HepG2 (cell line): ENCODE measurements at regions not wholly inside any gene's neighbourhood (a gene's known extent, or its start where the extent isn't known, plus 50 kb on each side); places are given as distances from the start of the nearest gene placed in this dataset.

Source experiments
- ATAC-seq: fragments of 200-7000 bp; cut with Tn5 transposase; 3 replicates; pipeline ENCODE4 v1.9.1; 2020; ENCODE audit warnings: mild to moderate bottlenecking, moderate library complexity
- BruUV-seq: library from RNA; stranded (reverse); fragments of 400-500 nt; replicated peaks from 2 replicates; lab custom pipeline; 2021; lab: Mats Ljungman, UMichigan
- CTCF ChIA-PET: fragments of 300-600 bp; formaldehyde crosslinking; extraction: SDS; loops from one replicate; lab custom pipeline; 2021; ENCODE audit warnings: low total read pairs, inconsistent platforms, low intra/inter-chr PET ratio; lab: Yijun Ruan, JAX
- POLR2A ChIA-PET: fragments of 350-600 bp; sonication (Branson Sonifier 250); formaldehyde crosslinking; loops from one replicate; lab custom pipeline; 2020; ENCODE audit warnings: antibody characterized with exemption, inconsistent platforms; lab: Yijun Ruan, JAX
- DNase-seq: peaks from one replicate; pipeline ENCODE4 v3.0.0-alpha.2; 2015; ENCODE audit warnings: low spot score
- FAIRE-seq: peaks from 3 replicates; lab custom pipeline; 2011; peaks lifted over from hg19 to GRCh38; lab: Jason Lieb, UNC
- H2AFZ ChIP-seq: one replicate; pipeline ENCODE4 v1.6.1; 2011; ENCODE audit warnings: low read length, inconsistent platforms
- H3K27ac ChIP-seq: fragments of 300-600 bp; 3 replicates; pipeline ENCODE4 v1.8.0; 2011; ENCODE audit warnings: mixed run types, mild to moderate bottlenecking, mixed read lengths, low read length, inconsistent platforms; ENCODE audit not compliant: insufficient read depth; ENCODE audit errors: extremely low read length
- H3K27me3 ChIP-seq, 2 experiments: fragments of 200-600 bp in 1 of 2; 2 replicates in 1 of 2; 3 replicates in 1 of 2; pipeline versions ENCODE4 v1.6.0 to v1.8.0; 2011; ENCODE audit warnings: low read length in 2 of 2, mild to moderate bottlenecking in 2 of 2, moderate library complexity in 2 of 2, inconsistent platforms in 1 of 2; ENCODE audit not compliant: insufficient read depth in 2 of 2, control insufficient read depth in 1 of 2
- H3K36me3 ChIP-seq, 2 experiments: fragments of 200-600 bp in 1 of 2; replicated peaks in 1 of 2; 2 replicates in 1 of 2; 3 replicates in 1 of 2; pipeline versions ENCODE4 v1.5.1 to v1.8.0; 2011; ENCODE audit warnings: low read length in 2 of 2, inconsistent platforms in 1 of 2; ENCODE audit not compliant: insufficient read depth in 2 of 2, control insufficient read depth in 1 of 2
- H3K4me1 ChIP-seq: 2 replicates; pipeline ENCODE4 v1.5.1; 2012; ENCODE audit warnings: low read length, inconsistent platforms; ENCODE audit not compliant: insufficient read depth
- H3K4me2 ChIP-seq: 2 replicates; pipeline ENCODE4 v1.6.0; 2011; ENCODE audit warnings: low read depth, low read length, inconsistent platforms
- H3K4me3 ChIP-seq, 3 experiments: fragments of 200-600 bp in 1 of 3; sonication (generic), shearing (Covaris generic) in 1 of 3; replicated peaks in 1 of 3; 2 replicates each; pipeline ENCODE4 v1.5.1; 2011 to 2016; ENCODE audit warnings: low read length in 3 of 3, inconsistent platforms in 2 of 3, low read depth in 2 of 3, mild to moderate bottlenecking in 2 of 3, control low read depth in 1 of 3, mixed read lengths in 1 of 3; ENCODE audit not compliant: insufficient read depth in 1 of 3
- H3K79me2 ChIP-seq: one replicate; pipeline ENCODE4 v1.6.1; 2011; ENCODE audit warnings: low read length, inconsistent platforms; ENCODE audit not compliant: insufficient read depth
- H3K9ac ChIP-seq: 2 replicates; pipeline ENCODE4 v1.6.0; 2011; ENCODE audit warnings: mild to moderate bottlenecking, low read depth, low read length, inconsistent platforms; ENCODE audit not compliant: insufficient read depth
- H3K9me3 ChIP-seq: 2 replicates; pipeline ENCODE4 v1.5.1; 2012; ENCODE audit warnings: mild to moderate bottlenecking, low read length
- H4K20me1 ChIP-seq: 2 replicates; pipeline ENCODE4 v1.6.0; 2011; ENCODE audit warnings: inconsistent platforms, mild to moderate bottlenecking, low read length, moderate library complexity; ENCODE audit not compliant: insufficient read depth
- KDM5A ChIP-seq: fragments of 200-600 bp; sonication (generic); IDR thresholded peaks from 2 replicates; pipeline ENCODE4 v1.7.0; 2018; ENCODE audit warnings: antibody characterized with exemption, mild to moderate bottlenecking, low read length, borderline replicate concordance
- KDM6A ChIP-seq: IDR thresholded peaks from 2 replicates; pipeline ENCODE4 v1.6.1; 2016; ENCODE audit warnings: low read depth
- MAF1 ChIP-seq: sonication (generic); formaldehyde crosslinking; IDR thresholded peaks from 2 replicates; pipeline ENCODE4 v1.5.0; 2020; ENCODE audit warnings: missing genetic modification reagents, borderline replicate concordance
- PPARG ChIP-seq: conservative IDR thresholded peaks from 2 replicates; pipeline ENCODE4 v1.6.1; 2016; ENCODE audit warnings: missing biosample characterization, missing genetic modification reagents
- REPIN1 ChIP-seq: sonication (generic); formaldehyde crosslinking; IDR thresholded peaks from 2 replicates; pipeline ENCODE4 v1.8.0; 2022; ENCODE audit warnings: missing genetic modification reagents, low read depth, mild to moderate bottlenecking, borderline replicate concordance
- RFX5 ChIP-seq: IDR thresholded peaks from 2 replicates; pipeline ENCODE4 v1.6.1; 2011; ENCODE audit warnings: low read depth, low read length, improper control_type of control experiment
- ZNF30 ChIP-seq: sonication (generic); formaldehyde crosslinking; IDR thresholded peaks from 2 replicates; pipeline ENCODE4 v1.5.0; 2020; ENCODE audit warnings: mild to moderate bottlenecking, missing genetic modification reagents
- ZNF530 ChIP-seq: sonication (generic); formaldehyde crosslinking; IDR thresholded peaks from 2 replicates; pipeline ENCODE4 v1.5.0; 2020; ENCODE audit warnings: low read depth, mild to moderate bottlenecking, missing genetic modification reagents
- ZNF577 ChIP-seq: sonication (generic); formaldehyde crosslinking; IDR thresholded peaks from 2 replicates; pipeline ENCODE4 v1.4.0; 2020; ENCODE audit warnings: mild to moderate bottlenecking, low read depth, missing genetic modification reagents, borderline replicate concordance
- WGBS: methylation state at CpG from one replicate; pipeline ENCODE4 v1.1.6; 2017; ENCODE audit warnings: low lambda C conversion rate; 5-methylcytosine and 5-hydroxymethylcytosine counted together
- in situ Hi-C: cut with HindIII; loops from 2 replicates; pipeline ENCODE4 v1.10.0; 2017; ENCODE audit warnings: low pct_unique_long_range_greater_than_20kb; ENCODE audit not compliant: extremely low pct_ligation_motif_present
- intact Hi-C: fragments of 100-400 bp; cut with micrococcal nuclease; formaldehyde crosslinking; loops from one replicate; pipeline ENCODE4 v1.10.0; 2022; ENCODE audit not compliant: unreplicated experiment
- TF ChIP-seq, protein P1 (sequence below): sonication (generic); formaldehyde crosslinking; IDR thresholded peaks from 2 replicates; pipeline ENCODE4 v1.5.0; 2020; ENCODE audit warnings: mild to moderate bottlenecking, missing genetic modification reagents
- TF ChIP-seq, protein P2 (sequence below): sonication (generic); formaldehyde crosslinking; IDR thresholded peaks from 2 replicates; pipeline ENCODE4 v1.5.0; 2020; ENCODE audit warnings: mild to moderate bottlenecking, low read depth, missing genetic modification reagents, borderline replicate concordance
- TF ChIP-seq, protein P3 (sequence below): sonication (generic); formaldehyde crosslinking; IDR thresholded peaks from 2 replicates; pipeline ENCODE4 v1.4.0; 2020; ENCODE audit warnings: missing genetic modification reagents, borderline replicate concordance

DNA sequence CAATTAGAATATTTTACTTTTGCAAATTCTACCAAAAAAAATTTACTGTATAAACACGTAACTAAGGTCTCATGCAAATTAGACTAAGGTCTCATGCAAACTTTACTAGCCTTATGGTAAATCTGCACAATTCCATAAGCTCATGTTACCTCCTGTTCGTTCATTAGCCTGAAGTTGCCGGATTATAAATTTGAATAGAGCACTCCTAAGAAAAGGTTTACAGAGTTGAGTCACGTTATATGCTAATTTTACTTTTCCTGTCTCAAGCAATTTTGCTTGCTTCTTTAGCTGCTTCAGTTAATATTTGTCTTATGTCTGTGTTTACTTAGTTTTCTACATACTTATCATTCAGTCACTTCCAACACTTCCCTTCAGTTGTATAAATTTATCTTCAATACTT is 1434.0 kb upstream of the EYS start:
- Histone ChIP-seq H3K4me2 (no peak overlapping the region), H3K27ac (no peak overlapping the region), H3K27me3 (no peaks in the 10 kb centered on the region), H3K79me2 (no peaks in the 10 kb centered on the region), H3K4me1 (no peaks in the 10 kb centered on the region), H3K4me3 (no peak overlapping the region), H3K36me3 (no peaks in the 10 kb centered on the region), H2AFZ (no peak overlapping the region), H3K9ac (no peak overlapping the region), H3K9me3 (no peaks in the 10 kb centered on the region), H4K20me1 (no peaks in the 10 kb centered on the region)
- DNase-seq = no peak
- ChIA-PET CTCF (no interaction called here), POLR2A (no interaction called here)
- intact Hi-C loops (no loop called here), in situ Hi-C loops (no loop called here)
- no peak for TF ChIP-seq KDM6A
- TF ChIP-seq, protein P1, sequence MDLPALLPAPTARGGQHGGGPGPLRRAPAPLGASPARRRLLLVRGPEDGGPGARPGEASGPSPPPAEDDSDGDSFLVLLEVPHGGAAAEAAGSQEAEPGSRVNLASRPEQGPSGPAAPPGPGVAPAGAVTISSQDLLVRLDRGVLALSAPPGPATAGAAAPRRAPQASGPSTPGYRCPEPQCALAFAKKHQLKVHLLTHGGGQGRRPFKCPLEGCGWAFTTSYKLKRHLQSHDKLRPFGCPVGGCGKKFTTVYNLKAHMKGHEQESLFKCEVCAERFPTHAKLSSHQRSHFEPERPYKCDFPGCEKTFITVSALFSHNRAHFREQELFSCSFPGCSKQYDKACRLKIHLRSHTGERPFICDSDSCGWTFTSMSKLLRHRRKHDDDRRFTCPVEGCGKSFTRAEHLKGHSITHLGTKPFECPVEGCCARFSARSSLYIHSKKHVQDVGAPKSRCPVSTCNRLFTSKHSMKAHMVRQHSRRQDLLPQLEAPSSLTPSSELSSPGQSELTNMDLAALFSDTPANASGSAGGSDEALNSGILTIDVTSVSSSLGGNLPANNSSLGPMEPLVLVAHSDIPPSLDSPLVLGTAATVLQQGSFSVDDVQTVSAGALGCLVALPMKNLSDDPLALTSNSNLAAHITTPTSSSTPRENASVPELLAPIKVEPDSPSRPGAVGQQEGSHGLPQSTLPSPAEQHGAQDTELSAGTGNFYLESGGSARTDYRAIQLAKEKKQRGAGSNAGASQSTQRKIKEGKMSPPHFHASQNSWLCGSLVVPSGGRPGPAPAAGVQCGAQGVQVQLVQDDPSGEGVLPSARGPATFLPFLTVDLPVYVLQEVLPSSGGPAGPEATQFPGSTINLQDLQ (CRISPR knock-in tag) = no peak
- no peak for TF ChIP-seq REPIN1 (CRISPR knock-in tag)
- TF ChIP-seq, protein P2, sequence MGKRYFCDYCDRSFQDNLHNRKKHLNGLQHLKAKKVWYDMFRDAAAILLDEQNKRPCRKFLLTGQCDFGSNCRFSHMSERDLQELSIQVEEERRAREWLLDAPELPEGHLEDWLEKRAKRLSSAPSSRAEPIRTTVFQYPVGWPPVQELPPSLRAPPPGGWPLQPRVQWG (CRISPR knock-in tag) = no peak
- TF ChIP-seq ZNF530 (CRISPR knock-in tag) = no peak
- TF ChIP-seq RFX5 = no peak
- no peak for TF ChIP-seq ZNF30 (CRISPR knock-in tag)
- TF ChIP-seq PPARG (CRISPR knock-in tag) = no peak
- TF ChIP-seq ZNF577 (CRISPR knock-in tag) = no peak
- TF ChIP-seq, protein P3, sequence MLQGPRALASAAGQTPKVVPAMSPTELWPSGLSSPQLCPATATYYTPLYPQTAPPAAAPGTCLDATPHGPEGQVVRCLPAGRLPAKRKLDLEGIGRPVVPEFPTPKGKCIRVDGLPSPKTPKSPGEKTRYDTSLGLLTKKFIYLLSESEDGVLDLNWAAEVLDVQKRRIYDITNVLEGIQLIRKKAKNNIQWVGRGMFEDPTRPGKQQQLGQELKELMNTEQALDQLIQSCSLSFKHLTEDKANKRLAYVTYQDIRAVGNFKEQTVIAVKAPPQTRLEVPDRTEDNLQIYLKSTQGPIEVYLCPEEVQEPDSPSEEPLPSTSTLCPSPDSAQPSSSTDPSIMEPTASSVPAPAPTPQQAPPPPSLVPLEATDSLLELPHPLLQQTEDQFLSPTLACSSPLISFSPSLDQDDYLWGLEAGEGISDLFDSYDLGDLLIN (CRISPR knock-in tag) = no peak
- TF ChIP-seq KDM5A = no peak
- TF ChIP-seq MAF1 = no peak
- ATAC-seq = no peak
- 0% methylated on average over 4 of the region's 4 CpGs for WGBS
- FAIRE-seq = no peak
- BruUV-seq = no TSS peak
